ENCODE measurements at regions not wholly inside any gene's neighbourhood (a gene's known extent, or its start where the extent isn't known, plus 50 kb on each side); places are given as distances from the start of the nearest gene placed in this dataset.
A peak's percentile ranks its signal among the peaks of the same experiment; 100 is the strongest.

- H3K9me3 ChIP-seq: no peaks in the 10 kb centered on the region
- intact Hi-C loops (cut with DNase I): no loop called here
- no peak overlapping the region for H3K4me3 ChIP-seq
- peak in 1 of 5 donors; percentile 13 for DNase-seq
- 92 to 94% (median 93%) methylated on average over 14 of the region's 14 CpGs for WGBS, 3 donors
- no peak overlapping the region for H3K27ac ChIP-seq
- no peaks in the 10 kb centered on the region for H3K27me3 ChIP-seq
- no peaks in the 10 kb centered on the region for H3K36me3 ChIP-seq
- no peaks in the 10 kb centered on the region for H3K4me1 ChIP-seq (ENCODE audit: insufficient read depth)
- no peak for TF ChIP-seq CTCF (IDR thresholded peaks at IDR 0.05)
- no peak for TF ChIP-seq EP300 (IDR thresholded peaks at IDR 0.05)
- TF ChIP-seq POLR2A (IDR thresholded peaks at IDR 0.05): no peak
Observed at GRCh38 chr22:48359613-48359965, 1468.1 kb downstream of the BRD1 start.

GRCh38 chr22:48358886-48359612, 1468.6 kb downstream of the BRD1 start:
- 88 to 92% (median 92%) methylated on average over 18 of the region's 18 CpGs for WGBS, 3 donors
- no peak overlapping the region for H3K27ac ChIP-seq
- no peaks in the 10 kb centered on the region for H3K27me3 ChIP-seq
- intact Hi-C loops (cut with DNase I): no loop called here
- no peaks in the 10 kb centered on the region for H3K36me3 ChIP-seq
- H3K4me1 ChIP-seq (ENCODE audit: insufficient read depth): no peaks in the 10 kb centered on the region
- TF ChIP-seq CTCF (IDR thresholded peaks at IDR 0.05): no peak
- no peak for TF ChIP-seq EP300 (IDR thresholded peaks at IDR 0.05)
- TF ChIP-seq POLR2A (IDR thresholded peaks at IDR 0.05): no peak
- peak in 1 of 5 donors; percentile 23 for DNase-seq
- H3K4me3 ChIP-seq: no peak overlapping the region
- H3K9me3 ChIP-seq: no peaks in the 10 kb centered on the region

GRCh38 chr22:48357961-48358360, 1469.7 kb downstream of the BRD1 start:
- no peak for DNase-seq
- intact Hi-C loops (cut with DNase I): no loop called here
- Histone ChIP-seq H3K4me1 (ENCODE audit: insufficient read depth) (no peaks in the 10 kb centered on the region), H3K9me3 (no peaks in the 10 kb centered on the region), H3K27ac (no peak overlapping the region), H3K4me3 (no peak overlapping the region), H3K36me3 (no peaks in the 10 kb centered on the region), H3K27me3 (no peaks in the 10 kb centered on the region)
- 86 to 90% (median 88%) methylated on average over 7 of the region's 7 CpGs for WGBS, 3 donors
- TF ChIP-seq POLR2A (IDR thresholded peaks at IDR 0.05): no peak
- TF ChIP-seq EP300 (IDR thresholded peaks at IDR 0.05): no peak
- TF ChIP-seq CTCF (IDR thresholded peaks at IDR 0.05): no peak

- TF ChIP-seq EP300 (IDR thresholded peaks at IDR 0.05) (no peak), POLR2A (IDR thresholded peaks at IDR 0.05) (no peak), CTCF (IDR thresholded peaks at IDR 0.05) (no peak)
- 88 to 89% (median 88%) methylated on average over 13 of the region's 13 CpGs for WGBS, 3 donors
- no peak for DNase-seq
Observed at GRCh38 chr22:48357196-48357595, 1470.5 kb downstream of the BRD1 start.

More at GRCh38 chr22:48357196-48357595, 1470.5 kb downstream of the BRD1 start:
- intact Hi-C loops (cut with DNase I): no loop called here
- Histone ChIP-seq H3K36me3 (no peaks in the 10 kb centered on the region), H3K27ac (no peak overlapping the region), H3K27me3 (no peaks in the 10 kb centered on the region), H3K4me3 (no peak overlapping the region), H3K9me3 (no peaks in the 10 kb centered on the region), H3K4me1 (ENCODE audit: insufficient read depth) (no peaks in the 10 kb centered on the region)
